ENCODE measurements at regions not wholly inside any gene's neighbourhood (a gene's known extent, or its start where the extent isn't known, plus 50 kb on each side); places are given as distances from the start of the nearest gene placed in this dataset.
"Not testable (repeated sequence)": the region's sequence is repeated elsewhere in the genome, so short reads cannot be mapped to it uniquely, and the experiment has no call there.

DNA sequence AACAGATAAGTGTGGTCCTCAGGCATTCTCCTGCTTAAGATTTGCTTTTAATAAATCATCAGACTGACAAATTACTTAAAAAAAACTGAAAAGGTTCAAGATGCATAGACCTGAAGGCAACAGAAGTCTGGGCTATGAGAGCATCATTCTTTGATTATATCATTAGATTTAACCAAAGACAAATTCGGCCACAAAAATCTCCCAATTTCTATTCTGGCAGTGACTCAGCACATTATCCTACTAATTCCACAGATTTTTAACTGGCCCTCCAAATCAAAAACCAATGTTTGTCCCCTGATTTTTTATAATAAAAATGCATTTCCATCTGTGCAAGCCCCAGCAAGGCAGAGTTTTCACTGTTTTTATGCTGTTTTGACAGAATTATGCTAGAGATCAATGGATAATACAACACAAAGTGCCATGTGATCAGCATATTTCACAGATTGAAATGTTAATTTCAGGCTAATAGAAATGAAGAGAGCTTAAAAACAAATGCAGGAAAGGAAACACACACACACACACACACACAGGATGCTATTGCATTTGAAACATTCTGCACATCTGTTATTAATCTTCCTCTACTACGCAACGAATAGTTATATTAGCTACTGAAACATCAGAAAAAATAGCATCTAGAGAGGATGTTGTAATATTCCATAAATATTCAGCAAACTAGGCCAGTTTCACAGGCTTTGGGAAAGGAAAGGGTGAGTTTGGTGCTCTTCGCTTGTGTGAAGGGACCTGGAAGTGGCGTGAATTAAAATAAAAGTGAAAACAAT, 177.6 kb upstream of the ST8SIA4 start:
- H3K4me3 Mint-ChIP-seq = no peak overlapping the region
- H3K27ac Mint-ChIP-seq = no peak overlapping the region
- no peaks in the 10 kb centered on the region for H3K4me1 Mint-ChIP-seq
- H3K9me3 Mint-ChIP-seq = no peaks in the 10 kb centered on the region
- no peaks in the 10 kb centered on the region for H3K27me3 Mint-ChIP-seq
- H3K36me3 Mint-ChIP-seq = no peaks in the 10 kb centered on the region

DNA sequence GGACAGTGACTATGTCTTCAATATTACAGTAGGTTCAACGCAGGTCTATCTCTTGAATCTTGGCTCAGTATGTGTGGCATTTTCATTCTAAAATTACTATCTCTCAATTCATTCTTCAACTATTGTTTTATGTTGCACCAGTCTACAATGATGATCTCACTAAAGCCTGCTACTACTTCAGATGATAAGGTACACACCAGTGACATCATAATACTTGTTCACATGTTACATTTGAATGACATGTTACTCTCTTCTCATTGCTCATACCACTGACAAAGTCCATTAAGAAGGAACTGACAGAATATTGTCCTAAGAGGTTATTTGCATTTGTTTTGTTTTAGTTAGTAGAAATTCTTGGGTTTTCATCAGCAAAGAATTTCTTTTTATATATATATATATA, 165.2 kb upstream of the ST8SIA4 start:
- Mint-ChIP-seq H3K36me3 (peaks cover 2% of the 10 kb centered on the region), H3K4me1 (no peaks in the 10 kb centered on the region), H3K4me3 (no peak overlapping the region), H3K27me3 (peaks cover 4% of the 10 kb centered on the region), H3K27ac (no peak overlapping the region), H3K9me3 (peaks cover 3% of the 10 kb centered on the region)

- H3K4me1 Mint-ChIP-seq = no peaks in the 10 kb centered on the region
- H3K27me3 Mint-ChIP-seq = peaks cover 4% of the 10 kb centered on the region
- no peak overlapping the region for H3K27ac Mint-ChIP-seq
- H3K36me3 Mint-ChIP-seq = peaks cover 5% of the 10 kb centered on the region
- H3K4me3 Mint-ChIP-seq = no peak overlapping the region
- H3K9me3 Mint-ChIP-seq = peaks cover 11% of the 10 kb centered on the region
These were observed 164.3 kb upstream of the ST8SIA4 start for GRCh38 chr5:101067429-101067828.

- no peaks in the 10 kb centered on the region for H3K4me1 Mint-ChIP-seq
- H3K4me3 Mint-ChIP-seq = no peak overlapping the region
- H3K36me3 Mint-ChIP-seq = peaks cover 7% of the 10 kb centered on the region
- no peak overlapping the region for H3K27ac Mint-ChIP-seq
- peaks cover 21% of the 10 kb centered on the region for H3K9me3 Mint-ChIP-seq
- H3K27me3 Mint-ChIP-seq = peaks cover 7% of the 10 kb centered on the region
These were observed 159.8 kb upstream of the ST8SIA4 start for GRCh38 chr5:101062902-101063301.

GRCh38 chr5:101047181-101047580, 144.1 kb upstream of the ST8SIA4 start:
- no peaks in the 10 kb centered on the region for H3K36me3 Mint-ChIP-seq
- H3K4me1 Mint-ChIP-seq = no peaks in the 10 kb centered on the region
- H3K4me3 Mint-ChIP-seq = no peak overlapping the region
- no peak overlapping the region for H3K27ac Mint-ChIP-seq
- H3K27me3 Mint-ChIP-seq = peaks cover 2% of the 10 kb centered on the region
- H3K9me3 Mint-ChIP-seq = no peaks in the 10 kb centered on the region

GRCh38 chr5:101045689-101046088, 142.6 kb upstream of the ST8SIA4 start:
- Mint-ChIP-seq H3K27me3 (peaks cover 2% of the 10 kb centered on the region), H3K36me3 (no peaks in the 10 kb centered on the region), H3K4me1 (no peaks in the 10 kb centered on the region), H3K27ac (no peak overlapping the region), H3K4me3 (no peak overlapping the region), H3K9me3 (no peaks in the 10 kb centered on the region)

GRCh38 chr5:101040002-101040401, 136.9 kb upstream of the ST8SIA4 start:
- not testable (repeated sequence) for H3K4me3 Mint-ChIP-seq, H3K27ac Mint-ChIP-seq, H3K4me1 Mint-ChIP-seq, H3K36me3 Mint-ChIP-seq, H3K27me3 Mint-ChIP-seq, H3K9me3 Mint-ChIP-seq

DNA sequence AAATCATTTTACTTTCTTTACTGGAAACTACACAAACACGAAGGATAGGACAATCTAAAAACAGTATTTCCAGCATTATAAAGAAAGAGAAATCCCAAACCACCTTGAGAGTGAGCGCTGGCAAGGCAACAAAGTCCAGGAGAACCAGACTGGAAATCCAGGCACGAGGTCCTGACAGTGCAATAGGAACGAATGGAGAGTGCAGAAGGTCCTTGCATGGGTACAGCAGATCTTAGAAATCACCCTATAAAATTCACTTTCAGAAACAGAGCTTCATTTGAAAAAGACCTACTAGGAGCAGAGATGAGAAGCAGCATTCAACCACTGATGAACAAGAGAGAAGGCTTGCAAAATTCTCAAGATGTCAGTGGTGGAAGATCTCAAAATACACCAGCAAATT, 133.7 kb upstream of the ST8SIA4 start:
- no peak overlapping the region for H3K27ac Mint-ChIP-seq
- H3K9me3 Mint-ChIP-seq = peaks cover 4% of the 10 kb centered on the region
- H3K36me3 Mint-ChIP-seq = no peaks in the 10 kb centered on the region
- peaks cover 1% of the 10 kb centered on the region for H3K27me3 Mint-ChIP-seq
- H3K4me1 Mint-ChIP-seq = no peaks in the 10 kb centered on the region
- H3K4me3 Mint-ChIP-seq = no peak overlapping the region

GRCh38 chr5:101035425-101035824, 132.3 kb upstream of the ST8SIA4 start:
- H3K36me3 Mint-ChIP-seq = no peaks in the 10 kb centered on the region
- no peak overlapping the region for H3K4me3 Mint-ChIP-seq
- peaks cover 4% of the 10 kb centered on the region for H3K9me3 Mint-ChIP-seq
- no peaks in the 10 kb centered on the region for H3K4me1 Mint-ChIP-seq
- no peak overlapping the region for H3K27ac Mint-ChIP-seq
- peaks cover 1% of the 10 kb centered on the region for H3K27me3 Mint-ChIP-seq

DNA sequence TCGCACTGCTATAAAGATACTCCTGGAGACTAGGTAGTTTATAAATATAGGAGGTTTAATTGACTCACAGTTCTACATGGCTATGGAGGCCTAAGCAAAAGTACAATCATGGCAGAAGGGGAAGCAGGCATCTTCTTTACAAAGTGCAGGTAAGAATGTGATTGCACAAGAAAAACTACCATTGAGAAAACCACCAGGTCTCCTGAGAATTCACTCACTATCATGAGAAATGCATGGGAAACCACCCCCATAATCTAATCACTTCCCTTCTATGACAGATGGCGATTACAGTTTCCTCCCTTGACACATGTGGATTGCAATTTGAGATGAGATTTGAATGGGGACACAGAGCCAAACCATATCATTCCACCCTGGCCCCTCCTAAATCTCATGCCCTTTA, 121.2 kb upstream of the ST8SIA4 start:
- no peaks in the 10 kb centered on the region for H3K27me3 Mint-ChIP-seq
- H3K4me1 Mint-ChIP-seq = no peaks in the 10 kb centered on the region
- no peak overlapping the region for H3K4me3 Mint-ChIP-seq
- no peaks in the 10 kb centered on the region for H3K9me3 Mint-ChIP-seq
- H3K27ac Mint-ChIP-seq = no peak overlapping the region
- no peaks in the 10 kb centered on the region for H3K36me3 Mint-ChIP-seq

- Mint-ChIP-seq H3K36me3 (no peaks in the 10 kb centered on the region), H3K27me3 (no peaks in the 10 kb centered on the region), H3K4me3 (no peak overlapping the region), H3K27ac (no peak overlapping the region), H3K4me1 (no peaks in the 10 kb centered on the region), H3K9me3 (no peaks in the 10 kb centered on the region)
These were observed 115.2 kb upstream of the ST8SIA4 start for GRCh38 chr5:101018299-101018698.

DNA sequence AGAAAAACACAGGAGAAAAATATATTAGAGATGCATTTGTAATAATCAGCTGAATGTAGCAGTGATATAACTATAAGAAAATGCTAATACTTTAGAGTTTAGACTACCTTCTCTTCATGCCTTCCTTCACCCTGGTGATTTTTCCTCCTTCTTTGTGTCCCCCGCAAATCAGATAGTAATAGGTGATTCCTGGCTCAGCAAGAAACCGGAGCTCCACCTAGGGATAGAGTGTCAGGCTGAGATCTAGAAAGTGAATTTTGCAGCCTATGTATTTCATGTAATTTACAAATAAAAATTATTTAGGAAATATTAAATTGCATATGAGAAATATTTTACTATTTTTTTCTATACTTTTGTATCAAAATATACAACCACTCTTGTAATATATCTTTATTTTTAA, 109.8 kb upstream of the ST8SIA4 start:
- no peaks in the 10 kb centered on the region for H3K4me1 Mint-ChIP-seq
- no peak overlapping the region for H3K27ac Mint-ChIP-seq
- H3K27me3 Mint-ChIP-seq = no peaks in the 10 kb centered on the region
- H3K4me3 Mint-ChIP-seq = no peak overlapping the region
- H3K36me3 Mint-ChIP-seq = no peaks in the 10 kb centered on the region
- no peaks in the 10 kb centered on the region for H3K9me3 Mint-ChIP-seq

GRCh38 chr5:101009758-101010519, 106.9 kb upstream of the ST8SIA4 start:
- peaks cover 5% of the 10 kb centered on the region for H3K4me1 Mint-ChIP-seq
- no peaks in the 10 kb centered on the region for H3K9me3 Mint-ChIP-seq
- no peaks in the 10 kb centered on the region for H3K36me3 Mint-ChIP-seq
- H3K4me3 Mint-ChIP-seq = no peak overlapping the region
- H3K27me3 Mint-ChIP-seq = no peaks in the 10 kb centered on the region
- no peak overlapping the region for H3K27ac Mint-ChIP-seq

GRCh38 chr5:100992354-100992753, 89.3 kb upstream of the ST8SIA4 start:
- no peak overlapping the region for H3K4me3 Mint-ChIP-seq
- no peak overlapping the region for H3K27ac Mint-ChIP-seq
- H3K4me1 Mint-ChIP-seq = no peaks in the 10 kb centered on the region
- no peaks in the 10 kb centered on the region for H3K27me3 Mint-ChIP-seq
- no peaks in the 10 kb centered on the region for H3K9me3 Mint-ChIP-seq
- no peaks in the 10 kb centered on the region for H3K36me3 Mint-ChIP-seq

DNA sequence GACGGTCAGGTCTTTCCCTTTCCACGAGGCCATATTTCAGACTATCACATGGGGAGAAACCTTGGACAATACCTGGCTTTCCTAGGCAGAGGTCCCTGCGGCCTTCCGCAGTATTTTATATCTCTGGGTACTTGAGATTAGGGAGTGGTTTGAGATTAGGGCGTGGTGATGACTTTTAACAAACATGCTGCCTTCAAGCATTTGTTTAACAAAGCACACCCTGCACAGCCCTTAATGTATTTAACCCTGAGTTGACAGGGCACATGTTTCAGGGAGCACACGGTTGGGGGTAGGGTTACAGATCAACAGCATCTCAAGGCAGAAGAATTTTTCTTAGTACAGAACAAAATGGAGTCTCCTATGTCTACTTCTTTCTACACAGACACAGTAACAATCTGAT, 80.5 kb upstream of the ST8SIA4 start:
- not testable (repeated sequence) for H3K36me3 Mint-ChIP-seq, H3K9me3 Mint-ChIP-seq, H3K4me3 Mint-ChIP-seq, H3K27ac Mint-ChIP-seq, H3K27me3 Mint-ChIP-seq, H3K4me1 Mint-ChIP-seq

- H3K27ac Mint-ChIP-seq = no peak overlapping the region
- H3K4me3 Mint-ChIP-seq = no peak overlapping the region
- H3K9me3 Mint-ChIP-seq = no peaks in the 10 kb centered on the region
- no peaks in the 10 kb centered on the region for H3K36me3 Mint-ChIP-seq
- no peaks in the 10 kb centered on the region for H3K27me3 Mint-ChIP-seq
- H3K4me1 Mint-ChIP-seq = no peaks in the 10 kb centered on the region
These were observed 71.0 kb upstream of the ST8SIA4 start for GRCh38 chr5:100974082-100974481.
